Neutrophil (primary cell): ENCODE measurements at regions not wholly inside any gene's neighbourhood (a gene's known extent, or its start where the extent isn't known, plus 50 kb on each side); places are given as distances from the start of the nearest gene placed in this dataset.
"Not testable (repeated sequence)": the region's sequence is repeated elsewhere in the genome, so short reads cannot be mapped to it uniquely, and the experiment has no call there.

Source experiments
- H3K27ac ChIP-seq: fragments of 200-600 bp; sonication (generic); 2 replicates; pipeline ENCODE4 v1.5.1; 2016; ENCODE audit warnings: mild to moderate bottlenecking, moderate library complexity
- H3K27me3 ChIP-seq: fragments of 200-600 bp; sonication (generic); 2 replicates; pipeline ENCODE4 v1.6.0; 2016; ENCODE audit warnings: mild to moderate bottlenecking
- H3K36me3 ChIP-seq: fragments of 200-600 bp; sonication (generic); 2 replicates; pipeline ENCODE4 v1.5.1; 2017
- H3K4me1 ChIP-seq, 2 experiments: fragments of 200-600 bp in 1 of 2; sonication (generic) in 1 of 2; 1 replicate in 1 of 2; 2 replicates in 1 of 2; pipeline versions ENCODE4 v1.5.1 to v1.6.1; 2013 to 2016; ENCODE audit warnings: low read depth in 1 of 2, low read length in 1 of 2, mild to moderate bottlenecking in 1 of 2, moderate library complexity in 1 of 2; ENCODE audit not compliant: control insufficient read depth in 1 of 2, insufficient read depth in 1 of 2
- H3K4me3 ChIP-seq, 2 experiments: fragments of 200-600 bp in 1 of 2; sonication (generic) in 1 of 2; 1 replicate in 1 of 2; 2 replicates in 1 of 2; pipeline ENCODE4 v1.5.1; 2013 to 2016; ENCODE audit warnings: low read depth in 1 of 2, low read length in 1 of 2, mild to moderate bottlenecking in 1 of 2, moderate library complexity in 1 of 2
- H3K9me3 ChIP-seq: fragments of 200-600 bp; sonication (generic); 2 replicates; pipeline ENCODE4 v1.5.1; 2016
- CTCF ChIP-seq: fragments of 200-600 bp; sonication (generic); IDR thresholded peaks from 2 replicates; pipeline ENCODE4 v1.5.1; 2016; ENCODE audit warnings: antibody characterized with exemption

- Histone ChIP-seq H3K4me1 (no peaks in the 10 kb centered on the region), H3K4me3 (no peak overlapping the region), H3K27ac (no peak overlapping the region), H3K27me3 (no peaks in the 10 kb centered on the region), H3K9me3 (no peaks in the 10 kb centered on the region), H3K36me3 (no peaks in the 10 kb centered on the region)
- TF ChIP-seq CTCF: no peak
Measured at GRCh38 chr3:4166540-4166939, 136.6 kb upstream of the SETMAR start.

GRCh38 chr3:4167230-4167629, 135.9 kb upstream of the SETMAR start:
- not testable (repeated sequence) for H3K27me3 ChIP-seq, H3K4me3 ChIP-seq, H3K27ac ChIP-seq, H3K9me3 ChIP-seq, H3K4me1 ChIP-seq, H3K36me3 ChIP-seq

GRCh38 chr3:4174791-4175190, 128.4 kb upstream of the SETMAR start:
- no peak for TF ChIP-seq CTCF
- Histone ChIP-seq H3K4me1 (no peaks in the 10 kb centered on the region), H3K9me3 (no peaks in the 10 kb centered on the region), H3K36me3 (no peaks in the 10 kb centered on the region), H3K27ac (no peak overlapping the region), H3K27me3 (no peaks in the 10 kb centered on the region), H3K4me3 (no peak overlapping the region)

- Histone ChIP-seq H3K9me3 (no peaks in the 10 kb centered on the region), H3K36me3 (no peaks in the 10 kb centered on the region), H3K4me3 (no peak overlapping the region), H3K27me3 (no peaks in the 10 kb centered on the region), H3K4me1 (no peaks in the 10 kb centered on the region), H3K27ac (no peak overlapping the region)
- no peak for TF ChIP-seq CTCF
Measured at GRCh38 chr3:4191971-4192370, 111.2 kb upstream of the SETMAR start.

GRCh38 chr3:4195006-4195405, 108.2 kb upstream of the SETMAR start:
- Histone ChIP-seq H3K27me3 (no peaks in the 10 kb centered on the region), H3K36me3 (no peaks in the 10 kb centered on the region), H3K27ac (no peak overlapping the region), H3K9me3 (no peaks in the 10 kb centered on the region), H3K4me3 (no peak overlapping the region), H3K4me1 (no peaks in the 10 kb centered on the region)
- TF ChIP-seq CTCF: no peak

- H3K4me1 ChIP-seq: no peaks in the 10 kb centered on the region
- no peak overlapping the region for H3K4me3 ChIP-seq
- H3K27ac ChIP-seq: no peak overlapping the region
- H3K27me3 ChIP-seq: no peaks in the 10 kb centered on the region
- no peaks in the 10 kb centered on the region for H3K36me3 ChIP-seq
- no peaks in the 10 kb centered on the region for H3K9me3 ChIP-seq
- no peak for TF ChIP-seq CTCF
Measured at GRCh38 chr3:4196506-4197147, 106.5 kb upstream of the SETMAR start.
